Posterior vena cava (tissue), 2 donors: ENCODE measurements at regions not wholly inside any gene's neighbourhood (a gene's known extent, or its start where the extent isn't known, plus 50 kb on each side); places are given as distances from the start of the nearest gene placed in this dataset.

Source experiments
- DNase-seq: peaks from one replicate; pipeline ENCODE4 v3.0.0-alpha.2; 2020; ENCODE audit warnings: low spot score
- intact Hi-C, 2 donors: fragments of 100-400 bp; cut with DNase I; formaldehyde crosslinking; loops; one replicate each; pipeline versions ENCODE4 v1.14.1 to v1.14.2; 2022 to 2023
- donor health status: DM: yes; HTN: yes; CAD: no.
- donor health status: DM: yes; HTN: yes; CAD: no.

- intact Hi-C loops = no loop called here
- no peak for DNase-seq
Observed at GRCh38 chr12:92278378-92278828, 132.8 kb upstream of the BTG1 start.

GRCh38 chr12:92277795-92278194 lies 132.1 kb upstream of the BTG1 start:
- intact Hi-C loops = no loop called here
- no peak for DNase-seq

GRCh38 chr12:92276276-92276675 lies 130.6 kb upstream of the BTG1 start:
- intact Hi-C loops = no loop called here
- no peak for DNase-seq

GRCh38 chr12:92275443-92276154 lies 130.0 kb upstream of the BTG1 start:
- intact Hi-C loops = no loop called here
- DNase-seq = no peak

GRCh38 chr12:92273076-92273475 lies 127.4 kb upstream of the BTG1 start:
- no peak for DNase-seq
- intact Hi-C loops = no loop called here

GRCh38 chr12:92272061-92272964 lies 126.7 kb upstream of the BTG1 start:
- no peak for DNase-seq
- intact Hi-C loops = no loop called here

GRCh38 chr12:92271341-92271740 lies 125.7 kb upstream of the BTG1 start:
- intact Hi-C loops = no loop called here

GRCh38 chr12:92270521-92270920 lies 124.9 kb upstream of the BTG1 start:
- intact Hi-C loops = no loop called here
- DNase-seq = no peak

More at GRCh38 chr12:92271341-92271740, 125.7 kb upstream of the BTG1 start:
- no peak for DNase-seq

GRCh38 chr12:92268946-92269345 lies 123.3 kb upstream of the BTG1 start:
- intact Hi-C loops = no loop called here
- DNase-seq = no peak

- no peak for DNase-seq
- intact Hi-C loops = no loop called here
Observed at GRCh38 chr12:92261692-92262091, 116.0 kb upstream of the BTG1 start.

- no peak for DNase-seq
- intact Hi-C loops = no loop called here
Observed at GRCh38 chr12:92261071-92261470, 115.4 kb upstream of the BTG1 start.

GRCh38 chr12:92259696-92260251 lies 114.1 kb upstream of the BTG1 start:
- intact Hi-C loops = no loop called here
- DNase-seq = no peak

GRCh38 chr12:92259291-92259690 lies 113.6 kb upstream of the BTG1 start:
- no peak for DNase-seq
- intact Hi-C loops = no loop called here

GRCh38 chr12:92257261-92257660 lies 111.6 kb upstream of the BTG1 start:
- intact Hi-C loops = no loop called here
- no peak for DNase-seq

- DNase-seq = no peak
- intact Hi-C loops = no loop called here
Observed at GRCh38 chr12:92255741-92256140, 110.1 kb upstream of the BTG1 start.

- intact Hi-C loops = no loop called here
- DNase-seq = no peak
Observed at GRCh38 chr12:92253301-92253700, 107.7 kb upstream of the BTG1 start.

- intact Hi-C loops = loop anchor here in 1 of 2 donors (2.0 kb wide), 1 partner anchor 72 kb away; no protein-coding TSS in a partner anchor
- no peak for DNase-seq
Observed at GRCh38 chr12:92248977-92249376, 103.3 kb upstream of the BTG1 start.

GRCh38 chr12:92244036-92244435 lies 98.4 kb upstream of the BTG1 start:
- no peak for DNase-seq
- intact Hi-C loops = no loop called here

GRCh38 chr12:92242907-92243306 lies 97.3 kb upstream of the BTG1 start:
- no peak for DNase-seq
- intact Hi-C loops = loop anchor here in 1 of 2 donors (1.0 kb wide), 1 partner anchor 19 kb away; no protein-coding TSS in a partner anchor
